Stimulated activated CD4-positive, alpha-beta T cell treated with anti-CD3 and anti-CD28 coated beads, TNF-alpha, amount 100 ng/mL, for 48 hours (primary cell): ENCODE measurements at regions not wholly inside any gene's neighbourhood (a gene's known extent, or its start where the extent isn't known, plus 50 kb on each side); places are given as distances from the start of the nearest gene placed in this dataset.
"Not testable (repeated sequence)": the region's sequence is repeated elsewhere in the genome, so short reads cannot be mapped to it uniquely, and the experiment has no call there.

ENCODE experiments used
- DNase-seq, 3 donors: peaks; one replicate each; pipeline ENCODE4 v3.0.0-alpha.2; 2020; ENCODE audit warnings: low read depth in 3 of 3

GRCh38 chr21:14754682-14755081, 208.6 kb upstream of the SAMSN1 start:
- no peak for DNase-seq

DNA sequence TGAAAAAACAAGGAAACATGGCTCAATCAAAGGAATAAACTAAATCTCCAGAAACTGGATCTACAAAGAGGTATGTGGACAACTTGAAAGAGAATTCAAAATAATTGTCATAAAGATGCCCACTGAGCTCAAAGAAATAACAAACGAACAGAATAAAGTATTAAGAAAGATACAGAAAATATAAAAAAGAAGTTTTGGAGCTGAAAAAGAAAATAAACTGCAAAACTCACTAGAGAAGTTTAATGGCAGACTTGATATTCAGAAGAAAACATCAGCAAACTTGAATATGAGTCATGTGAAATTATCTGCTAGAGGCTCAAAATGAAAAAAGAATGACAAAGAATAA, 208.1 kb upstream of the SAMSN1 start:
- no peak for DNase-seq

DNA sequence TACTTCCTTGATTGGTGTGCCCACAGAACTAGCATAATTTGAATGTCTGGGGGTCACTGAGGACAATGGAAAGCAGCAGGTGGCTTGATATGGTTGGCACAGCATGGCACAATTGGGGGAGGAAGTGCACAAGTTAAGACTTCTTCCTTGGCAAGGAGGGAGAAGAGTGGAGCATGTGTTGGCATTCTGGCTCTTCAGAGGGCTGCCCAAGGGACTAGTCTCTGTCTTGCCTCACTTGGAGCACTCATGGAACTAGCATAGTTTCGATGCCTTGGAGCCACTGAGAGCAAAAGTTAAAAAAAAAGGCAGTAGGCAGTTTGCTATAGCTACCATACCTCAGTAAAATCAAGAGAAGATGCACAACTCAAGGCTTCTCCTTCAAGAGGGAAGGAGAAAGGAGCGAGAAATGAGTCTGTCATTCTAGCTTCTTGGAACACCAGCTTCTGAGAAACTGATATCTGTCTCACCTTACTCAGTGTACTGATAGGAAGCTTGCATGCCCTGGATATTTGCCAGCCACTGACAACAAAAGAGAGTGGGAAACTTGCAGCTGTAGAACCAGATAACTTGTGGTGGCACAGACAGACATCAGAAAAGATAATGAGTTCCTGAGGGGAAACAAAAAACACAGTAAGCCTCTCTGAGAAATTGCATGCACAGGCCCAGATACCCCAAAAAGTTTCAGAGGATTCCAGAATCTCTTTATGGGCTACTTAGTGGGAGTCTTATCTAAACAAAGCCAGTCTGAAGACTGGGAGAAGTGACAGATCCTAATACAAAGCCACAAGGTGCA, 207.5 kb upstream of the SAMSN1 start:
- DNase-seq = no peak

DNA sequence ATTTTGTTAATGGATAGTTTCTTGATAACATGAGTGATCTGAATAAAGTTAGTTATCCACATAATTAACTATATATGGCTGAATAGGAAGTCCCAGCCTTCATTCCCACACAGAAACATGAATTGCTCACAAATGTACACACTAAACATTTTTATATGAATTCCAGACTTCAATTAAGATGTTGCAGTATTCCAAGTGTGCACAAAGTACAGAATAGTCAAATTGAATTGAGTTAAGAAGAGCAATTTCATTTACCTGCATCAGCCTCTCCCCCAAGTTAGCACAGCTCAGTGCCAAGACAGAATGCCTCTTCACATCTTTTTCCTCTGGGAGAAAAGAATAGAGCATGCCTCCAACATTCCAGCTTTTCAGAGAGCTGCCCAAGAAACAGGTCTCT, 207.0 kb upstream of the SAMSN1 start:
- no peak for DNase-seq

DNA sequence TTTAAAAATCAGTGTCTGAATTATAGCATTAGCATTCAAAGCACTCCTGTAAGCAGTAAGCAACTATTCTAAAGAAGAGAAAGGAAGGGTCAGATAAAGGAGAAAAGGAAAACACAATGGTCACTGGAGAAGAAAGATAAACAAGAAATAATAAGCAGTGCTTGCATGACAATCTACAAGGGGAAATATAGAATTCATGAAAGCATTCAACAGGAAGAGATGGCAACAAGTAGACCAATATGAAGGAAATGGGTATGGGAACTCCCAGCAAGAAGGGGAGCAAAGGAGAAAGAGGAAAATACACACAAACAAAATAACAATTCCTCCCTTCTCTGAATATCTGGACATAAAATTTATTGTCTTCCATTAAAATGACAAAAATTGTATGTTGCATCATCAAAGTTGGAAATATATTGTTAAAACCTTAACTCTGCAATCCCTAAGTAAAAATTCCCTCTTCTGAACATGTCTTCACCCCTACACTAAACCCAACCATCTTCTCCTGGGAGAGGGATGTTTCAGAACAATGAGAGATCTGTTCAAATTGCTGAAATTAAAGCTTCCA, 206.3 kb upstream of the SAMSN1 start:
- DNase-seq = no peak

- no peak for DNase-seq
These were observed 205.7 kb upstream of the SAMSN1 start for GRCh38 chr21:14751602-14752344.

DNA sequence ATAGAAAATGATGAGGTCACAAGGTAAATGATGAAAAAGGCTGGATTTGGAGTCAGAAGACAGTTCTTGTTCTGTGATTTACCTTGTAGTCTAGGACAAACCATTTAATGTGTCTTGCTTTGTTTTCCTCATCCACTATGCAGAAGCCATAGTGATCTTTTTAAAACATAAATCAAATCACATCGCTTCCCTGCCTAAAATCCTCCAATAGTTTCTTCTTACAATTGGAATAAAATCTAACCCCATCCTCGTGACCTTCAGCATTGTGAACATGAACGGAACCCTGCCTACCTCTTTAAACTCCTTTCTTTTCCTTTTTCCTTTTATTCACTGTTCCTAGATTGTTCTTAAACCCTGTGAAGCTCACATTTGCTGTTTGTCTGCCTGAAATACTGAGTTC, 204.9 kb upstream of the SAMSN1 start:
- DNase-seq = no peak

DNA sequence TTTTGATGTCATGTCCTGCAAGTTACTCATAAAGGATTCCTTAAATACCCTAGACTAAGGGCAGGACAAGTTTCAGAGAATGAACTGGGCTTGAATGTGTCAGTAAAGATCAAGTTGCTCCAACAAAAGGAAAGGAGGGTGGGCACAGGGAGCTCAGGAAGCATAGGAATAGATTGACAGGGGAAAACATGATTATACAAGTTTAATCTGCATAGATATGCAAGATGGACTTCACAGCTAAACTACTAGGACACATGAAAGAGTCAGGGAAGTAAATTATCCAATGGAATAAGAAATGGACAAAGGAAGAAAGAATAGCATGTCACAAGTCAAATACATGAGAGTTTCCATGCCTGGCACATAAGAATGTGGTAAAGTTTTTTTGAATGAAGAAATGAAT, 203.9 kb upstream of the SAMSN1 start:
- no peak for DNase-seq

DNA sequence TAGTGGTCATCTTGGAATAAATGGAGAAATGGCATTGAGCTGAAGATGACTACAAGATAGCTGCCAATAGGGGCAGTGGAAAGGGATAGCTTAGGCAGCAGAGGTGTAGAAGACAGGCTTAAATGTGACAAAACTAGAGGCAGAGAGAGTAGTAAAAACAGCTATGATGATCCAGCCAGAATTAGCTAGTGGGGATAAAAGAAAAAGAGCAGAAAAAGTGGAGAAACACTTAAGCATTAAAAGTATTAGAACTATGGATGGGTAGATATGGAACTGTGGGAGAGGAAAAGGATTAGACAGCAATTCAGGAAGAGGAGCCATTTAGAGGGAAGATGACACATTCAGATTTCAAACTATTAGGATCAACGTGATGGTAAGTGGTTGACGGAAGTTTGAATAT, 202.5 kb upstream of the SAMSN1 start:
- no peak for DNase-seq

DNA sequence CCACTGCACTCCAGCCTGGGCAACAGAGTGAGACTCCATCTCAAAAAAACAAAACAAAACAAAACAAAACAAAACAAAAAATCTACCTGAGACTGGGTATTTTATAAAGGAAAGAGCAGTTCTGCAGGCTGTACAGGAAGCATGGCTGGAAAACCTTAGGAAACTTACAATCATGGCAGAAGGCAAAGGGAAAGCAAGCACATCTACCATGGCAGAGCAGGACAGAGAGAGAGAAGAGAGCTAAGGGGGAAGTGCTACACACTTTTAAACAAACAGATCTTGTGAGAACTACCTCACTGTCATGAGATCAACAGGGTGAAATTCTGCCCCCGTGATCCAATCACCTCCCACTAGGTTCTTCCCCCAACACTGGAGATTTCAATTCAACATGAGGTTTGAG, 198.3 kb upstream of the SAMSN1 start:
- DNase-seq = no peak

DNA sequence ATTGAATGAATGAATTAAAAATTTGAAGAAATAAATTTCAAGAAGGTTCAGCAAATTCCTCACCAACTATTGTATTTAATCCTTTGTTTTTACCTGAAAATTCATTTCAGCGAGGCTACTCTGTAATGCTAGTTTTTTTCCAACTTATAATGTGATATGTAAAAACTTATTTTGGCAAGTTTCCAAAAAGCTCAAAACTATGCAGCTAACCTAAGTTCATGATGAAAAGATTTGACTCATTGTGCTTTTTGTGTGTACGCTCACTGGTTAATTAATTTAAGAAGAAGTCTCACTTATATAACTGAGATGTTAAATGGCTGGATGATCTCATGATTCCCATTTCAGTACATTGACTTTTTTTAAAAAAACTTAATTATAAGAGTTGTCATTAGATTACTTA, 196.0 kb upstream of the SAMSN1 start:
- no peak for DNase-seq

DNA sequence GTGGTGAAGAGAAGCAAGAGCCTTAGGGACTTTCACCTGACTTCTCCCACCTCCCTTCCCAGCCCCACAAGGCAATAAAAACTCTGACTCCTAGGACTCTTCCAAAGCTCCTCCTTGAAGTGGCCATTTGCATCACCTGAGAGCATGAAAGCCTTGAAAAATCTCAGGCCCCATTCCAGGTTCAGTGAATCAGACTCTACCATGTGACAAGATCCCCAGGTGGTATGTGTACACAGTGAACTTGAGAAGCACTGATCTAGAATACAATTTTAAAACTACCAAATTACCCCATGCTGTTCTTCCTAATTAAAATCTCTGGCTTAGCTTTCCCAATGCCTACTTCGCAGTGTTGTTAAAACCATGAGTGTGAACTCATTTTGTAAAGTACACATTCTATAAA, 195.1 kb upstream of the SAMSN1 start:
- DNase-seq = no peak

DNA sequence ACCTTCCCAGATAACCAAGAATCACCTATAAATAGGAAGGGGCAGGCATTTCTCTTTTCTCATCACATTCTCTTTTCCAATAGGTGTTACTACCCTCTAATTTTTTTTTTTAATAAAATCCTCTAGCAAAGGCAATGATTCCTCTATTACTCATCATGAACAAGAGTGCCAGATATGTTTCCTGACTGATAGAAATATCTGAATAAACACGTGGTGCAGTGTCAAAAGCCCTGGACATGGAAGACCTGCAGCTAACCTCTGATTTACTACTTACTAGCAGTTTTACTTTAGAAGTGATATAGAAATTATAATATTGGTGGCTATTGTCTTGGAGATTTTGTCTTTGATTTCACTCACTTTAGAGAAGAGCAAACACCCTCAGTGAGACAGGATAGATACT, 194.6 kb upstream of the SAMSN1 start:
- no peak for DNase-seq

- DNase-seq = no peak
These were observed 194.0 kb upstream of the SAMSN1 start for GRCh38 chr21:14740116-14740515.

GRCh38 chr21:14739590-14739989, 193.5 kb upstream of the SAMSN1 start:
- no peak for DNase-seq

GRCh38 chr21:14738576-14738975, 192.5 kb upstream of the SAMSN1 start:
- DNase-seq = not testable (repeated sequence)

GRCh38 chr21:14737922-14738321, 191.8 kb upstream of the SAMSN1 start:
- peak in 2 of 3 donors; percentile 17 to 41 for DNase-seq

GRCh38 chr21:14737284-14737691, 191.2 kb upstream of the SAMSN1 start:
- no peak for DNase-seq

GRCh38 chr21:14736672-14737071, 190.6 kb upstream of the SAMSN1 start:
- DNase-seq = no peak

DNA sequence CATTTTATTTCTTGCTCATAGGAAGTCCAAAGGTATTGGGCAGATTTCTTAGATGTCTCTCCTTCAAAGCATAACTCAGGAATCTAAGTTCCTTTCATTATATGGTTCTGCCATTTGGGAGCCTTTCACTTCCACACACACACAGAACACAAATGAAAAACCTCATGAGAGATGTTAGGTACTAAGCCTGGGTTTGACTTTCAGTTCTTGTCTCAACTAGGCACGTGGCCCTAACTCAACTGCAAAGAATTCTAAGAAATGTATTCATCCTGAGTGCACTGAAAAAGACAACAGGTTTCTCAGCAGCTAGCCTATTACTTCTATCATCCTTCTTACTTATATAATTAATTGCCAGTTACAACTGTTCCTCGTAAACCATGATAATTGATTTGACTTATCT, 190.0 kb upstream of the SAMSN1 start:
- DNase-seq = no peak

- DNase-seq = no peak
These were observed 188.7 kb upstream of the SAMSN1 start for GRCh38 chr21:14734833-14735232.

- no peak for DNase-seq
These were observed 188.1 kb upstream of the SAMSN1 start for GRCh38 chr21:14734191-14734590.

- no peak for DNase-seq
These were observed 179.1 kb upstream of the SAMSN1 start for GRCh38 chr21:14725219-14725618.
